ENCODE measurements at regions not wholly inside any gene's neighbourhood (a gene's known extent, or its start where the extent isn't known, plus 50 kb on each side); places are given as distances from the start of the nearest gene placed in this dataset.
A peak's percentile ranks its signal among the peaks of the same experiment; 100 is the strongest.

- no peaks in the 10 kb centered on the region for H3K27me3 ChIP-seq (ENCODE audit: insufficient read depth, low read length, poor library complexity)
- no peak for DNase-seq
Observed at GRCh38 chr19:31894451-31894850, 451.0 kb upstream of the ZNF507 start.

GRCh38 chr19:31897292-31897691, 448.1 kb upstream of the ZNF507 start:
- Histone ChIP-seq H2BK15ac (replicated peaks; ENCODE audit: low read depth) (no peak overlapping the region), H2BK120ac (ENCODE audit: low read depth, low read length) (no peak overlapping the region), H2BK5ac (ENCODE audit: low read length) (no peak overlapping the region), H3K18ac (ENCODE audit: low read length) (no peak overlapping the region), H3K9ac (ENCODE audit: low read length) (no peak overlapping the region), H4K5ac (ENCODE audit: low read length) (no peak overlapping the region), H3K27me3 (ENCODE audit: insufficient read depth, low read length, poor library complexity) (no peaks in the 10 kb centered on the region), H3K79me2 (ENCODE audit: control insufficient read depth, insufficient read depth, low read length) (no peaks in the 10 kb centered on the region), H2AK5ac (ENCODE audit: low read length) (no peak overlapping the region), H4K8ac (ENCODE audit: low read depth, low read length) (no peak overlapping the region), H3K56ac (ENCODE audit: low read length) (no peak overlapping the region), H3K36me3 (ENCODE audit: control insufficient read depth, insufficient read depth, low read length) (no peaks in the 10 kb centered on the region), H3K23ac (ENCODE audit: low read length) (no peak overlapping the region), H3K4me1 (ENCODE audit: control insufficient read depth, low read depth, low read length) (no peaks in the 10 kb centered on the region), H3K79me1 (ENCODE audit: low read length) (no peaks in the 10 kb centered on the region), H3K27ac (ENCODE audit: low read depth, low read length) (no peak overlapping the region), H3K4me2 (ENCODE audit: low read length) (no peak overlapping the region), H3K4ac (ENCODE audit: low read depth, low read length) (no peak overlapping the region), H3K4me3 (ENCODE audit: low read length) (no peak overlapping the region)
- WGBS (ENCODE audit: extremely low coverage, insufficient coverage, low lambda C conversion rate), result no CpG with 5 or more reads among the region's 3 CpGs
- no peak for DNase-seq

More at GRCh38 chr19:31894451-31894850, 451.0 kb upstream of the ZNF507 start:
- H2BK120ac ChIP-seq (ENCODE audit: low read depth, low read length), result no peak overlapping the region
- H4K5ac ChIP-seq (ENCODE audit: low read length), result no peak overlapping the region
- no peak overlapping the region for H3K56ac ChIP-seq (ENCODE audit: low read length)
- H3K4me3 ChIP-seq (ENCODE audit: low read length), result no peak overlapping the region
- H2AK5ac ChIP-seq (ENCODE audit: low read length), result no peak overlapping the region
- H3K9ac ChIP-seq (ENCODE audit: low read length), result no peak overlapping the region
- no CpG with 5 or more reads among the region's 1 CpG for WGBS (ENCODE audit: extremely low coverage, insufficient coverage, low lambda C conversion rate)
- H2BK15ac ChIP-seq (replicated peaks; ENCODE audit: low read depth), result no peak overlapping the region
- no peaks in the 10 kb centered on the region for H3K79me2 ChIP-seq (ENCODE audit: control insufficient read depth, insufficient read depth, low read length)
- no peak overlapping the region for H3K18ac ChIP-seq (ENCODE audit: low read length)
- no peak overlapping the region for H3K4ac ChIP-seq (ENCODE audit: low read depth, low read length)
- no peak overlapping the region for H2BK5ac ChIP-seq (ENCODE audit: low read length)
- no peaks in the 10 kb centered on the region for H3K4me1 ChIP-seq (ENCODE audit: control insufficient read depth, low read depth, low read length)
- H3K79me1 ChIP-seq (ENCODE audit: low read length), result no peaks in the 10 kb centered on the region
- H3K36me3 ChIP-seq (ENCODE audit: control insufficient read depth, insufficient read depth, low read length), result no peaks in the 10 kb centered on the region
- no peak overlapping the region for H3K4me2 ChIP-seq (ENCODE audit: low read length)
- no peak overlapping the region for H3K23ac ChIP-seq (ENCODE audit: low read length)
- H3K27ac ChIP-seq (ENCODE audit: low read depth, low read length), result no peak overlapping the region
- no peak overlapping the region for H4K8ac ChIP-seq (ENCODE audit: low read depth, low read length)

GRCh38 chr19:31900991-31901390, 444.4 kb upstream of the ZNF507 start:
- no peak overlapping the region for H3K9ac ChIP-seq (ENCODE audit: low read length)
- no peak overlapping the region for H4K5ac ChIP-seq (ENCODE audit: low read length)
- H2BK15ac ChIP-seq (replicated peaks; ENCODE audit: low read depth), result no peak overlapping the region
- H2BK5ac ChIP-seq (ENCODE audit: low read length), result no peak overlapping the region
- no peaks in the 10 kb centered on the region for H3K4me1 ChIP-seq (ENCODE audit: control insufficient read depth, low read depth, low read length)
- no peak for DNase-seq
- no peak overlapping the region for H3K23ac ChIP-seq (ENCODE audit: low read length)
- H4K8ac ChIP-seq (ENCODE audit: low read depth, low read length), result no peak overlapping the region
- no peak overlapping the region for H2AK5ac ChIP-seq (ENCODE audit: low read length)
- no peak overlapping the region for H3K18ac ChIP-seq (ENCODE audit: low read length)
- no peak overlapping the region for H3K4me2 ChIP-seq (ENCODE audit: low read length)
- no CpG with 5 or more reads among the region's 2 CpGs for WGBS (ENCODE audit: extremely low coverage, insufficient coverage, low lambda C conversion rate)
- H3K4ac ChIP-seq (ENCODE audit: low read depth, low read length), result no peak overlapping the region
- H3K79me1 ChIP-seq (ENCODE audit: low read length), result no peaks in the 10 kb centered on the region
- no peak overlapping the region for H3K56ac ChIP-seq (ENCODE audit: low read length)
- H2BK120ac ChIP-seq (ENCODE audit: low read depth, low read length), result no peak overlapping the region
- H3K4me3 ChIP-seq (ENCODE audit: low read length), result no peak overlapping the region
- no peaks in the 10 kb centered on the region for H3K79me2 ChIP-seq (ENCODE audit: control insufficient read depth, insufficient read depth, low read length)
- H3K36me3 ChIP-seq (ENCODE audit: control insufficient read depth, insufficient read depth, low read length), result no peaks in the 10 kb centered on the region
- no peak overlapping the region for H3K27ac ChIP-seq (ENCODE audit: low read depth, low read length)
- no peaks in the 10 kb centered on the region for H3K27me3 ChIP-seq (ENCODE audit: insufficient read depth, low read length, poor library complexity)

DNA sequence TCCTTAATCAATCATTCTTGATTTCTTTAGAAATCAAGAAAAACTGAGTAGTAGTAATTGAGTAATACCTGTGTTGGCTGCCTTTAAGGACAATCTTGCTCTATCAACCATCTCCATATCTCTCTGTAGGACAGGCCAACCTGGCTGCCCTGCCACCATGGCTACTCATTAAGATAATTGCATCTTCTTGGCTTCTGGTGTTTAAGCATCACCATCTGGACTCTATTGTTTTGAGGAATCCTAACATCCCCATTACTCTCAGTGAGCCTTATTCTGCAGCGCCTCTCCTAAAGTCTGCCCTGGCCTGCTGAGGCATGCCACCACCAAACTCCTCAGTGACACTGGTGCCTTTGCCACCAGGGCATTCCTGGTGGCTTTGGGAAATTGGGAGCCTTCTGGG, 442.6 kb upstream of the ZNF507 start:
- no peak for DNase-seq

GRCh38 chr19:31903979-31904378, 441.4 kb upstream of the ZNF507 start:
- H2BK5ac ChIP-seq (ENCODE audit: low read length), result no peak overlapping the region
- no peak overlapping the region for H3K18ac ChIP-seq (ENCODE audit: low read length)
- no peak overlapping the region for H3K27ac ChIP-seq (ENCODE audit: low read depth, low read length)
- DNase-seq, result no peak
- H4K5ac ChIP-seq (ENCODE audit: low read length), result no peak overlapping the region
- no peaks in the 10 kb centered on the region for H3K79me1 ChIP-seq (ENCODE audit: low read length)
- H3K4me2 ChIP-seq (ENCODE audit: low read length), result no peak overlapping the region
- no peak overlapping the region for H2BK15ac ChIP-seq (replicated peaks; ENCODE audit: low read depth)
- no peak overlapping the region for H4K8ac ChIP-seq (ENCODE audit: low read depth, low read length)
- H3K9ac ChIP-seq (ENCODE audit: low read length), result no peak overlapping the region
- no peaks in the 10 kb centered on the region for H3K79me2 ChIP-seq (ENCODE audit: control insufficient read depth, insufficient read depth, low read length)
- WGBS (ENCODE audit: extremely low coverage, insufficient coverage, low lambda C conversion rate), result no CpG with 5 or more reads among the region's 2 CpGs
- H3K27me3 ChIP-seq (ENCODE audit: insufficient read depth, low read length, poor library complexity), result no peaks in the 10 kb centered on the region
- H3K4me1 ChIP-seq (ENCODE audit: control insufficient read depth, low read depth, low read length), result no peaks in the 10 kb centered on the region
- no peak overlapping the region for H3K4ac ChIP-seq (ENCODE audit: low read depth, low read length)
- no peak overlapping the region for H2BK120ac ChIP-seq (ENCODE audit: low read depth, low read length)
- H2AK5ac ChIP-seq (ENCODE audit: low read length), result no peak overlapping the region
- H3K56ac ChIP-seq (ENCODE audit: low read length), result no peak overlapping the region
- no peak overlapping the region for H3K23ac ChIP-seq (ENCODE audit: low read length)
- H3K36me3 ChIP-seq (ENCODE audit: control insufficient read depth, insufficient read depth, low read length), result no peaks in the 10 kb centered on the region
- no peak overlapping the region for H3K4me3 ChIP-seq (ENCODE audit: low read length)

More for the DNA sequence above, 442.6 kb upstream of the ZNF507 start:
- no peaks in the 10 kb centered on the region for H3K79me2 ChIP-seq (ENCODE audit: control insufficient read depth, insufficient read depth, low read length)
- H2BK15ac ChIP-seq (replicated peaks; ENCODE audit: low read depth), result no peak overlapping the region
- H2BK5ac ChIP-seq (ENCODE audit: low read length), result no peak overlapping the region
- H3K27me3 ChIP-seq (ENCODE audit: insufficient read depth, low read length, poor library complexity), result no peaks in the 10 kb centered on the region
- no peak overlapping the region for H2AK5ac ChIP-seq (ENCODE audit: low read length)
- WGBS (ENCODE audit: extremely low coverage, insufficient coverage, low lambda C conversion rate), result no CpG with 5 or more reads among the region's 1 CpG
- H4K5ac ChIP-seq (ENCODE audit: low read length), result no peak overlapping the region
- H3K4me3 ChIP-seq (ENCODE audit: low read length), result no peak overlapping the region
- H3K23ac ChIP-seq (ENCODE audit: low read length), result no peak overlapping the region
- H3K36me3 ChIP-seq (ENCODE audit: control insufficient read depth, insufficient read depth, low read length), result no peaks in the 10 kb centered on the region
- no peak overlapping the region for H3K56ac ChIP-seq (ENCODE audit: low read length)
- H4K8ac ChIP-seq (ENCODE audit: low read depth, low read length), result no peak overlapping the region
- no peak overlapping the region for H3K9ac ChIP-seq (ENCODE audit: low read length)
- H3K18ac ChIP-seq (ENCODE audit: low read length), result no peak overlapping the region
- no peaks in the 10 kb centered on the region for H3K79me1 ChIP-seq (ENCODE audit: low read length)
- H3K4me1 ChIP-seq (ENCODE audit: control insufficient read depth, low read depth, low read length), result no peaks in the 10 kb centered on the region
- no peak overlapping the region for H3K4me2 ChIP-seq (ENCODE audit: low read length)
- H3K27ac ChIP-seq (ENCODE audit: low read depth, low read length), result no peak overlapping the region
- no peak overlapping the region for H2BK120ac ChIP-seq (ENCODE audit: low read depth, low read length)
- no peak overlapping the region for H3K4ac ChIP-seq (ENCODE audit: low read depth, low read length)

GRCh38 chr19:31906111-31906871, 439.1 kb upstream of the ZNF507 start:
- Histone ChIP-seq H3K27me3 (ENCODE audit: insufficient read depth, low read length, poor library complexity) (no peaks in the 10 kb centered on the region), H2AK5ac (ENCODE audit: low read length) (no peak overlapping the region), H3K4ac (ENCODE audit: low read depth, low read length) (no peak overlapping the region), H4K8ac (ENCODE audit: low read depth, low read length) (no peak overlapping the region), H3K79me2 (ENCODE audit: control insufficient read depth, insufficient read depth, low read length) (no peaks in the 10 kb centered on the region), H3K23ac (ENCODE audit: low read length) (no peak overlapping the region), H4K5ac (ENCODE audit: low read length) (no peak overlapping the region), H3K56ac (ENCODE audit: low read length) (no peak overlapping the region), H2BK120ac (ENCODE audit: low read depth, low read length) (no peak overlapping the region), H2BK5ac (ENCODE audit: low read length) (no peak overlapping the region), H3K9ac (ENCODE audit: low read length) (no peak overlapping the region), H3K18ac (ENCODE audit: low read length) (no peak overlapping the region), H3K4me3 (ENCODE audit: low read length) (no peak overlapping the region), H3K79me1 (ENCODE audit: low read length) (no peaks in the 10 kb centered on the region), H3K4me2 (ENCODE audit: low read length) (no peak overlapping the region), H3K27ac (ENCODE audit: low read depth, low read length) (no peak overlapping the region), H2BK15ac (replicated peaks; ENCODE audit: low read depth) (no peak overlapping the region), H3K36me3 (ENCODE audit: control insufficient read depth, insufficient read depth, low read length) (no peaks in the 10 kb centered on the region), H3K4me1 (ENCODE audit: control insufficient read depth, low read depth, low read length) (no peaks in the 10 kb centered on the region)
- no CpG with 5 or more reads among the region's 9 CpGs for WGBS (ENCODE audit: extremely low coverage, insufficient coverage, low lambda C conversion rate)
- peak; percentile 22 for DNase-seq

Data from mesendoderm (in vitro differentiated cells).